ENCODE measurements at regions not wholly inside any gene's neighbourhood (a gene's known extent, or its start where the extent isn't known, plus 50 kb on each side); places are given as distances from the start of the nearest gene placed in this dataset.
"Not testable (repeated sequence)": the region's sequence is repeated elsewhere in the genome, so short reads cannot be mapped to it uniquely, and the experiment has no call there.

GRCh38 chrX:71822314-71822713 lies 59.2 kb downstream of the CXorf49B start:
- not testable (repeated sequence) for H3K27me3 ChIP-seq (replicated peaks; ENCODE audit: control insufficient read depth, insufficient read depth, low read length, poor library complexity, severe bottlenecking); H3K4me3 ChIP-seq (ENCODE audit: insufficient read depth, low read depth, low read length, poor library complexity, severe bottlenecking); H3K9me3 ChIP-seq (ENCODE audit: control insufficient read depth, low read length); H3K36me3 ChIP-seq (ENCODE audit: control insufficient read depth, insufficient read depth, low read length); H3K4me1 ChIP-seq (ENCODE audit: control insufficient read depth, insufficient read depth, low read length, poor library complexity, severe bottlenecking); H3K27ac ChIP-seq (ENCODE audit: insufficient read depth, low read length, poor library complexity, severe bottlenecking); DNase-seq

GRCh38 chrX:71823391-71824057 lies 60.4 kb downstream of the CXorf49B start:
- H3K9me3 ChIP-seq (ENCODE audit: control insufficient read depth, low read length): no peaks in the 10 kb centered on the region
- no peaks in the 10 kb centered on the region for H3K4me1 ChIP-seq (ENCODE audit: control insufficient read depth, insufficient read depth, low read length, poor library complexity, severe bottlenecking)
- no peak overlapping the region for H3K27ac ChIP-seq (ENCODE audit: insufficient read depth, low read length, poor library complexity, severe bottlenecking)
- no peaks in the 10 kb centered on the region for H3K27me3 ChIP-seq (replicated peaks; ENCODE audit: control insufficient read depth, insufficient read depth, low read length, poor library complexity, severe bottlenecking)
- no peak overlapping the region for H3K4me3 ChIP-seq (ENCODE audit: insufficient read depth, low read depth, low read length, poor library complexity, severe bottlenecking)
- no peaks in the 10 kb centered on the region for H3K36me3 ChIP-seq (ENCODE audit: control insufficient read depth, insufficient read depth, low read length)
- no peak for DNase-seq

GRCh38 chrX:71828086-71828485 lies 64.9 kb downstream of the CXorf49B start:
- H3K4me1 ChIP-seq (ENCODE audit: control insufficient read depth, insufficient read depth, low read length, poor library complexity, severe bottlenecking): no peaks in the 10 kb centered on the region
- H3K36me3 ChIP-seq (ENCODE audit: control insufficient read depth, insufficient read depth, low read length): no peaks in the 10 kb centered on the region
- DNase-seq: no peak
- no peak overlapping the region for H3K27ac ChIP-seq (ENCODE audit: insufficient read depth, low read length, poor library complexity, severe bottlenecking)
- H3K27me3 ChIP-seq (replicated peaks; ENCODE audit: control insufficient read depth, insufficient read depth, low read length, poor library complexity, severe bottlenecking): no peaks in the 10 kb centered on the region
- H3K4me3 ChIP-seq (ENCODE audit: insufficient read depth, low read depth, low read length, poor library complexity, severe bottlenecking): no peak overlapping the region
- no peaks in the 10 kb centered on the region for H3K9me3 ChIP-seq (ENCODE audit: control insufficient read depth, low read length)

- H3K4me3 ChIP-seq (ENCODE audit: insufficient read depth, low read depth, low read length, poor library complexity, severe bottlenecking); H3K9me3 ChIP-seq (ENCODE audit: control insufficient read depth, low read length); DNase-seq; H3K36me3 ChIP-seq (ENCODE audit: control insufficient read depth, insufficient read depth, low read length); H3K4me1 ChIP-seq (ENCODE audit: control insufficient read depth, insufficient read depth, low read length, poor library complexity, severe bottlenecking); H3K27me3 ChIP-seq (replicated peaks; ENCODE audit: control insufficient read depth, insufficient read depth, low read length, poor library complexity, severe bottlenecking); H3K27ac ChIP-seq (ENCODE audit: insufficient read depth, low read length, poor library complexity, severe bottlenecking): not testable (repeated sequence)
Measured at GRCh38 chrX:71838092-71838491, 72.6 kb upstream of the NHSL2 start.

- H3K4me1 ChIP-seq (ENCODE audit: control insufficient read depth, insufficient read depth, low read length, poor library complexity, severe bottlenecking): no peaks in the 10 kb centered on the region
- H3K4me3 ChIP-seq (ENCODE audit: insufficient read depth, low read depth, low read length, poor library complexity, severe bottlenecking): no peak overlapping the region
- no peaks in the 10 kb centered on the region for H3K9me3 ChIP-seq (ENCODE audit: control insufficient read depth, low read length)
- no peak for DNase-seq
- no peaks in the 10 kb centered on the region for H3K36me3 ChIP-seq (ENCODE audit: control insufficient read depth, insufficient read depth, low read length)
- H3K27me3 ChIP-seq (replicated peaks; ENCODE audit: control insufficient read depth, insufficient read depth, low read length, poor library complexity, severe bottlenecking): no peaks in the 10 kb centered on the region
- H3K27ac ChIP-seq (ENCODE audit: insufficient read depth, low read length, poor library complexity, severe bottlenecking): no peak overlapping the region
Measured at GRCh38 chrX:71846429-71846828, 64.2 kb upstream of the NHSL2 start.

- Histone ChIP-seq H3K27me3 (replicated peaks; ENCODE audit: control insufficient read depth, insufficient read depth, low read length, poor library complexity, severe bottlenecking) (no peaks in the 10 kb centered on the region), H3K4me3 (ENCODE audit: insufficient read depth, low read depth, low read length, poor library complexity, severe bottlenecking) (no peak overlapping the region), H3K4me1 (ENCODE audit: control insufficient read depth, insufficient read depth, low read length, poor library complexity, severe bottlenecking) (no peaks in the 10 kb centered on the region), H3K9me3 (ENCODE audit: control insufficient read depth, low read length) (no peaks in the 10 kb centered on the region), H3K27ac (ENCODE audit: insufficient read depth, low read length, poor library complexity, severe bottlenecking) (no peak overlapping the region), H3K36me3 (ENCODE audit: control insufficient read depth, insufficient read depth, low read length) (no peaks in the 10 kb centered on the region)
- no peak for DNase-seq
Measured at GRCh38 chrX:71852182-71852581, 58.5 kb upstream of the NHSL2 start.

- Histone ChIP-seq H3K36me3 (ENCODE audit: control insufficient read depth, insufficient read depth, low read length) (no peaks in the 10 kb centered on the region), H3K27me3 (replicated peaks; ENCODE audit: control insufficient read depth, insufficient read depth, low read length, poor library complexity, severe bottlenecking) (no peaks in the 10 kb centered on the region), H3K4me3 (ENCODE audit: insufficient read depth, low read depth, low read length, poor library complexity, severe bottlenecking) (no peak overlapping the region), H3K9me3 (ENCODE audit: control insufficient read depth, low read length) (no peaks in the 10 kb centered on the region), H3K4me1 (ENCODE audit: control insufficient read depth, insufficient read depth, low read length, poor library complexity, severe bottlenecking) (no peaks in the 10 kb centered on the region), H3K27ac (ENCODE audit: insufficient read depth, low read length, poor library complexity, severe bottlenecking) (no peak overlapping the region)
- peak in 1 of 3 donors; percentile 3 for DNase-seq
Measured at GRCh38 chrX:71859637-71860036, 51.0 kb upstream of the NHSL2 start.

Data from effector memory CD4-positive, alpha-beta T cell (primary cell).